NCI-H345 (cell line): ENCODE measurements at regions not wholly inside any gene's neighbourhood (a gene's known extent, or its start where the extent isn't known, plus 50 kb on each side); places are given as distances from the start of the nearest gene placed in this dataset.
"Not testable (repeated sequence)": the region's sequence is repeated elsewhere in the genome, so short reads cannot be mapped to it uniquely, and the experiment has no call there.

Source experiments
- DNase-seq: peaks from one replicate; lab custom pipeline; 2025; lab: John Stamatoyannopoulos, UW

DNA sequence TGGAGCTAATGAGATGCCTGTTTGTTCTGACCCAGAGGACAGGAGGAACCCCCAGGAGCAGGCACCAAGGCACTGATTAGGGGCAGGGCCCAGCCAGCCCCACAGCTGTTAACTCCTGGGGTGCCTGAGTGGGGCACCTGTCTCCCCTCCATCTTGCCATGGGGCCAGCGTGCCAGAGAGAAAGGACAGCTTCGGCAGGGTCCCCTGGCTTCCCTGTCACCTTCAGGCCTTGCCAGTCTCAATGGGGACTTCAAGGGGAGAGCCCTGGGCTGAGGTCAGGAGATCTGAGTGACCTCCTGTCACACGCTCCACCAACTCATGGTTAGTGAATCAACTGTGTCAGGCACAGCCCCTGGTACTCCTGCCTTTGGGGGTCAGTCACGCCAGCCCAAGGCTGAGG is 152.7 kb upstream of the MVB12B start:
- no peak for DNase-seq

DNA sequence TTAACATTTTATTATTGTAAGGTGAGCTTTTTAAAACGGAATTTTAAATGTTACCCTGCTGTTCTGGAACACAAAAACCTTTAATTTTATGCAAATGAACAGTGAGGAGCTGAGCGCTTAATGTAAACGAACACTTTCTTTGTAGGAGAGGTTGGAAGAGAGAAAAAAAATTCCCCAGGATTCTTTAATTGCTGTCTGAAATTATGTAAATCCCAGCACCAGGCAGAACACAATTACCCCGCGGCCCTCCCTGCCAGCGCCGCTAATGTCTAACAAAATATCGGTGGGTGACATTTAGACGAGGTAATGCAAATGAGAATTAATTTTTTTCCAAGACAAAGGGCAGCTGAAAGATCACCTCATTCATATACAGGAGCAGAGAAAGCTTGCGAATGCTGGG is 143.4 kb upstream of the MVB12B start:
- DNase-seq: no peak

DNA sequence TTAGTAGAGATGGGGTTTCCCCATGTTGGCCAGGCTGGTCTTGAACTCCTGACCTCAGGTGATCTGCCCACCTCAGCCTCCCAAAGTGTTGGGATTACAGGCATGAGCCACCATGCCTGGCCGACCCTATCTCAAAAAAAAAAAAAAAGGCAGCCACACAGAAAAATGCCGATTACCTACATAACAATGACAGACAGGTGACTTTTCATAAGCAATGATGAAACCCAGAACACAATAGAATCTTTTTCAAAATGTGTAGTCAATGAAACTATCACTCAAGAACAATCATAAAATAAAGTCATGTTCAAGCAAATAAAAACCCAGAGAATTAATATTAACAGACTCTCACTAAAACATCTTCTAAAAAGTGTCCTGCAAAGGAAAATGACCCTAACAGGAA is 135.6 kb upstream of the MVB12B start:
- DNase-seq: not testable (repeated sequence)

DNA sequence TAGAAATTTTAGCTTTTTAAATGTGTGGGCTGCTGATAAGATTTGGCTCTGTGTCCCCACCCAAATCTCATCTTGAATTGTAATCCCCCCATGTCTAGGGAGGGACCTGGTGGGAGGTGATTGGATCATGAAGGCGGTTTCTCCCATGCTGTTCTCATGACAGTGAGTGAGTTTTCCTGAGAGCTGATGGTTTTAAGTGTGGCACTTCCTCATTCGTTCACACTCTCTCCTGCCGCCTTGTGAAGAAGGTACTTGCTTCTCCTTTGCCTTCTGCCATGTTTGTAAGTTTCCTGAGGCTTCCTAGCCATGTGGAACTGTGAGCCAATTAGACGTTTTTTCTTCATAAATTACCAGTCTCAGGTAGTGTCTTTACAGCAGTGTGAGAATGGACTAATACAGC is 127.8 kb upstream of the MVB12B start:
- DNase-seq: no peak

DNA sequence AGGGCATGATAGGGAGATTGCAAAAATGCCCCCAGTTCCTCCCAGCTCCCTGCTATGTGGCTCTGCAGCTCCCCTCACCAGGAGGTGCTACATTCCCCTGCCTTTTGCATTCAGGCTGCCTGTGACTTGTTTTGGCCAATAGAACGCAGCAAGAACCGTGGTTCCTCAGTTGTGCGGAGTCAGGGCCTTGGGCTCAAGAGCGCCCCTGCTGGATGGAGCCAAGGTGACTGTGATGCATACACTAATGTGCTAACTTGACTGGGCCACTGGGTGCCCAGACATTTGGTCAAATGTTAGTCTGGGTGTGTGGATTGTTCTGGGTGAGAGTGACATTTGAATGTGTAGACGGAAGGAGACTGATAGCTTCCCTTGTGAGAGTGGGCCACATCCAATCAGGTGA is 123.3 kb upstream of the MVB12B start:
- no peak for DNase-seq

DNA sequence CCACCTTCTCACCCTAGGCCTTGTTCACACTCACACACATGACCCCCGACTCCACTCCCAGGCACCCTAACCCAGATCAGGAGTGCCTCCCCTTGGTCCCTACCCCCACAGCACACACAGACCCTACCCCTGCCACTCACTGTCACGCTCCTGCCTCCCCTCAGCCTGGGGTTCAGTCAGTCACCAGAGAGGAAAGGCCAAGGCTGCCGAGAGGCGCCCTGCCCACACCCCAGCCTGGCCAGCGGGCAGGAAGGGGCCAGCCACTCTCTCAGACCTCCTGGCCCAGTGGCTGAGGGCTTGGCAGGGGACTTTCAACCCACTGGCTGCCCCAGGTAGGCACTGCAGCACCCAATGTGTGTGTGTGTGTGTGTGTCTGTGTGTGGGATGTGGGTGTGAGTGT is 122.4 kb upstream of the MVB12B start:
- no peak for DNase-seq

DNA sequence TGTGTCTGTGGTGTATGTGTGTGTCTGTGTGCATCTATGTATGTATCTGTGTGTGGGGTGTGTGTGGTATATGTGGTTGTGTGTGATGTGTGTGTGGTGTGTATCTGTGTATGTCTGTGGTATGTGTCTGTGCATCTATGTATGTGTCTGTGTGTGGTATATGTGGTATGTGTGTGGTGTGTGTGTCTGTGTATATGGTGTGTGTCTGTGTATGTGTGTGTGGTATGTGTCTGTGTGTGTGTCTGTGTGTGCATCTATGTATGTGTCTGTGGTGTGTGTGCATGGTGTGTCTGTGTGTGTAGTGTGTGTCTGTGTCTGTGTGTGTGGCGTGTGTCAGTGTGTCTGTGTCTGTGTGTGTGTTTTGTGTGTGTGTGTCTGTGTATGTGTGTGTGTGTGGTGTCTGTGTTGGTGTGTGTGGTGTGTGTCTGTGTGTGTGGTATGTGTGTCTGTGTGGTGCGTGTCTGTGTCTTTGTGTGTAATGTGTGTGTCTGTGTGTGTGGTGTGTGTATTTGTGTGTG is 121.9 kb upstream of the MVB12B start:
- no peak for DNase-seq

DNA sequence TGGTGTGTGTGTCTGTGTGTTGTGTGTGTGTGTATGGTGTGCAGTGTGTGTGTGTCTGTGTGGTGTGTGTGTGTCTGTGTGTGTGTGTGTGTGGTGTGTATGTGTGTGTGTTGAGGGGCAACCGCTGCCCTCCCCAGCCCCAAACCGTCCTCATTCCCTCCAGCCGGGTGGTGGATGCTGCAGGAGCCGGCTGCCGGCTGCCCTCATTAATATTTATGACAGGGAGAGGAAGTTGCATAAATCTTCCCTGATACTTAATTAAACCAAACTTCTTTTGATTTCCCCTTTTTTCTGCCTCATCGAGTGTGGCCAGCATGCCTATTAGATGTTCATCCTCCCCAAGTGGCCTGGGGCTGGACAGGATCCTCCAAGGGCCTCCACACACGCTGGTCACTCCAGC is 121.4 kb upstream of the MVB12B start:
- DNase-seq: no peak

DNA sequence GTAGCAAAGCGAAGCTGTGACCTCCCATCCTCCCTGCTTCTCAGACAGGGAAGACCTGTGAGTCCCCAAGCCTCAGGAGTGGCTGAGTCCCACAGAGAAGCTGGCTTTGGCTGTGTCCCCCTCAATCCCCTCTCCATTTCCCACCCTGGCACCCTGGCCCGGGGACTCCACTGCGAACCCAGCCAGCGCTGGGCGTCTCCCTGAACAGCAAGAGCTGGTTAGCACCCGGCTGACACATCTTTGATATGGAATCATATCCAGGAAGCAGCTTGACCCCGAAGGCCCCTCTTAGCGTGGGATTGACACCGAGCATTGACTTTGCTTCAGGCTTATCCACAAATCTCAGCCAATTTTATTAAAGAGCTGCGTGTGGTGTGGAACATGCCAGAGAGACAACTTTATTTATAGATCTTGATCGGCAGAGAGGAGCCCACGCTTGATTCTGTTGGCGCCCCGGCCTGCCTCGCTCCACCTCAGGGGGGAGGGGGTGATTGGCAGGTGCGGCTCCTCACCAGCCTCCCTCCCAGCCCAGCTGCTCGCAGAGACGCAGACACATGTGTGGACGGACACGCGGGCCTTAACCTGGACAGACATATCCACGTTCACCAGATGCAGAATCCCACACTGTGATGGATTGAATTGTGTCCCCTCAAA is 120.7 kb upstream of the MVB12B start:
- DNase-seq: no peak

DNA sequence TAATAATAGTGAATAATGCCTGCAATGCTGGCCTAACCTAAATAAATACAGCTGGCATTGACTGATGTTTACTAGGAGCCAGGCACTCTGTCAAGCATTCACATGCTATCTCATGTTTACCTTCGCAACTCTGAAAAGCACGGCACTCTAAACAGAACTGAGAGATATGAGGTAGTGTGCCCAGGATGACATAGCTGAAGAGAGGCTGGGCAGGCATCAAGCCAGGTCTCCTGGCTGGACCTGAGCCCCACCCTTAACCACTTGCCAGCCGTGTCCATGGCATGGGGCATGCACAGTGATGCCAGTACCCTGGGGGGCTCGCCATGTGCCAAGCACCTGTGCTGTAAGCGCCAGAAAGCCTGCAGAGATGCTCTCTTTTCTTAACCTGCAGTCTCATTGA is 119.4 kb upstream of the MVB12B start:
- DNase-seq: peak; percentile 73

DNA sequence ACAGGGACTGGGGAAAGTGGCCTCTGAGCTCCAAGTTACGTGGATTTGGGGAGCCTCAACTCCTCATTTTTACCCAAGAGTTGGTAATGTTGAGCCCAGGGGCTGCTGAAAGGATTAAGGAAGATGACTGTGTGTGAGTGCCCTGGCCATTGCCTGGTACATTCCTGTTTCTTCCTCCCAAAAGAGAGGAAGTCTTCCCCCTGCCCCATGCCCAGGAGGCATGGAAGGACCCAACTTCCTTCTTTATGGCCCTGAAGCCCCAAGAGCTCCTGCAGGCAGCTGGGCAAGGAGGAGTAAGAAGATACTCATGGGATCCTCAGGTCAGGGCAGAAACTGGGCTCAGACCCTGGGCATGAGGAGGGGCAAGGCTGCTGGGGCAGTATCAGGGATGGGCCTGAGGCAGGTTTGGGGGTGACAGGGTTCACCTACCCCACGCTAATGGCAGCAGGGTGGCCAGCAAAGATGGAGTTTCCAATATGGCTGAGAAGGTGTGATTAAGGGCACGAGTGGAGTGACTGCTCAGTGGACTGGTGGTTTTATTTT is 118.3 kb upstream of the MVB12B start:
- DNase-seq: no peak

DNA sequence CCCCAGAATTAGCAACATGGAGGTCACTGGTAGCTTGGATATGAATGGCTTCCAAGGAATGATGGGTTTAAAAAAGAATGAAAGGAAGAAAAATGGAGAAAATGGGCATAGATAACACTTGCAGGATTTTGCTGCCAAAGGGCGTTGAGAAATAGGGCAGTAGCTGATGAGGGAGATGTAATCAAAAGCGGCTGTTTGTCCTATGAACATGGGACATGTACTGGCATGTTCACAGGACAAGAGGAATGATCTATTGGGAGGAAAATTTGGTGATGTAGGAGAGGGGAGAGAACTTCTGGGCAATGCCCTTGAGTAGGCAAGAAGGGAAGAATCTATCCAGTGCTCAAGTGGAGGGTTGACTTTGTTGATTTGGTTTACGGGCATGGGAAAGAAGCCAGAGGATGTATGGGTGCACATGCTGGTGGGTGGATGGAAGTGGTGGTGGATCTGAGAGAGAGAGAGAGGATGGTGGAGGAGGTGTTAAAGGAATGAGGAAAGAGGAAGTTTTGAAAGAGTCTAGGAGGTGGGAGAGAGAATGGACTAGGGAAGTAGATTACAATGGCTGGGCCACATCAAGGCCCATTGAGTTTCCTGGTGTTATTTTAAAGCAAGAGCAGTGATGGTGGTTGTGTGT is 115.1 kb upstream of the MVB12B start:
- DNase-seq: no peak

DNA sequence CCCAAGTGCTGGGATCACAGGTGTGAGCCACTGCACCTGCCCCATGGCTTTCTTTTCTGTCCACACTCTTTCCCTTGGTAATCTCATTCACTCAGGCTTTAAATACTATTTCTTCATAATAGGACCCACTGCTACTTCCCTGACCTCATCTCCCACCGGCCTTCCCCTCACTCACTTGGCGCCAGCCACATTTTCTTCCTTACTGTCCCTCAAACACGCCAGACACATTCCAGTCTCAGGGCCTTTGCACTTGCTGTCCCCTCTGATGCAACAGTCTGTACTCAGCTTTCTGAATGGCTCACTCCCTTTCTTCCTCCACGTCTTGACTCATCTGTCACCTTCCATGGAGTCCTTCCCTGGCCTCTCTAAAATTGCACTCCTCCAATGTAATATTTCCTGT is 111.1 kb upstream of the MVB12B start:
- no peak for DNase-seq

DNA sequence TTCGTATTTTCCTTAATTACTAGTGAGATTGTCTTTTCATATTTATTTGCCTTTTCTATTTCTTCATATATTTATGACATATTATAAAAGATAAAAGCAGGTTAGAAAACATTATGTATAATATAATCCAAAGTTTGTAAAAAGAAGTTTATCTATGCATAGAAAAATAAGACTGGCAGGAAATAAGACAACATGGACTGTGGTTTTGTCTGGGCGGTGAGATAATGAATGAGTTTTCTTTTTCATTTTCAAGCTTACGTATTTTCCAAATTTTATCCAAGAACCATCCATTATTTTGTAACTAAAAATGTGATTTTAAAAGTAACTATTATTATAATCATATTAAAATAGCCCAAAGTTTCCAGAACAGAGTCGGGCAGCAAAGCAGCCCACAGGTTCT is 109.8 kb upstream of the MVB12B start:
- no peak for DNase-seq

DNA sequence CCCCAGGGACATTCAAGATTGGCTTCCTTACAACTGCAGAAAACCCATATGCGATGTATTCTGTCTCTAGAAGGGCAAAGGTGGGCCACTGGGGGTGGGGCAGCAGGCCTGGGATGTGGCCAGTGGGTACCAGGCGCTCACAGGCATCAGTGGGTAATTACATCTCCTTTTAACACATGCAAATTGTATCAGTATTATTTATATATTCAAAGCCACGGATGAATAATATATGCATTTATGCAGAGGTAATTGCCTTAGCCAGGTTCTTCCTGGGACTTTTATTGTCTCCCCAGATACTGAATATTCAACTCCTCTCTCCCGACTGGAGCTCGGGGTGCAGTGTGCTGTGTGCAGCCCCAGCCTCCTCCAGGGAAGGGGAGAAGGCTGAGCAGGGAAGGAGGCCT is 109.4 kb upstream of the MVB12B start:
- DNase-seq: no peak

DNA sequence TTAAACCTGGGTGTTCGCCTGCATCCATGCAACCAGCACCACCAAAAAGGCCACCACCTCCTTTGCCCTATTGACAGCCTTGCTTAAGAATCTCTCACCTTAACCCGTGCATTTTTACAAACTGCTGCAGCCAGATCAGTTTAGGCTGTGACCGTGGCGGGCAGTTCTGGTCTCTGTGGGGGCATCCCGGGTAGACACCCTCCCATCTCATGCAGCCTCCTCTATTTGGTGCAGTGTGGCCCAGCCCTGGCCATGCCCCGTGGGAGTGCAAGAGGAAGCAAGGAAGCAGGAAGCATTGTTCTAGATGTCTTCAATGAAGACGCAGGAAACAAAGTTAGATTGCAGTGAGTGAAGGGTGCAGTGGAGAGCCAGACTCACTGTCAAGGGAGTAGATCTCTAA is 108.8 kb upstream of the MVB12B start:
- no peak for DNase-seq

DNA sequence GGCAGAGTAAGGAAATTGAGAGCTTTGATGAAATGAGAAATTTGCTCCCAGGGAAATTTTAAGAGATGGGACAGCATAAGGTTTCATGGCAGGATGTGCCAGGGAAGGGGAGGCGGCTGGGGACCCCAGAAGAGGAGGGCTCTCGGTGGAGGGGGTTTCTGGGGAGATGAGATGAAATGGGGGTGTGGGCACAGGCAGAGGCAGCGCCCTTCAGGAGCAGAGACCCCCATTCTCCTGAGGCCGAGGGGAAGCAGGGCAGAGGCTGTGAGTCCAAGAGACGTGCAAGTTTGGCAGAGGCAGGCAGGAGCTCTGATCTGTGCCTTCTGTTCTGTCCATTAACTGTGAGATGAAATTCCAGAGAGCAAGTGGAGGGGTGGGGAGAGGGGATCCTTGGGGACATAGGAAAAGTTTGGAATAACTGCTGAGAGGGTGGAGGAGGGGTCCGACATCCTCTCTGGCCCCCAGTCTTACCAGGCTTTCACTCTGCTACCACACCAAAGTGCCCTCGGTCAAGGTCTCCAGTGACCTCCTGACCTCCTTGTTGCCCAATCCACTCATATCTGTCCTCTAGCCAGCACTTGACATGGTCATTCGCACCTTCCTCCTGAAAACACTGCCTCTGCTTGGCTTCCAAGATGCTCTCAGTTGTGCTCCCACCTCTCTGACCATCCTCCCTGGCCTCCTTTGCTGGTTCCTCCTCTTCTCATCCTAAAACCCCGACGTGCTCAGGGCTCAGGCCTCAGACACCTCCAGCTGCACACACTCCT is 108.1 kb upstream of the MVB12B start:
- DNase-seq: no peak

DNA sequence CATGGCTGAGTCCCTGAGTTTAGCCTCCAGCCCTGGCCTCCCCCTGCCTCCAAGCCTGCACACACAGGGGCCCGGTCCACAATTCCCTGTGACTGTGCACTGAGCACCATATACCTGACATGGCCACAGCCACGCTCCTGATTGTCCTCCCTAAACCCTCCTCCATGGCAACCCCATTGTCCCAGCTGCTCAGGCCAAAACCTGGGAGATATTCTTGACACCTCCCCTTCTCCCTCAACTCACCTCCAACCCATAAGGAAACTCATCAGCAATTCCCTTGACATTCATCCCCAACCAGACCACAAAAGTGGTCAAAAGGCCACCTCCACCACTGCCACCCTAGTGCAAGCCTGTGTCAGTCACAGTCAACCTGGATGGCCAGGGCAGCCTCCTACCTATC is 107.5 kb upstream of the MVB12B start:
- DNase-seq: no peak

DNA sequence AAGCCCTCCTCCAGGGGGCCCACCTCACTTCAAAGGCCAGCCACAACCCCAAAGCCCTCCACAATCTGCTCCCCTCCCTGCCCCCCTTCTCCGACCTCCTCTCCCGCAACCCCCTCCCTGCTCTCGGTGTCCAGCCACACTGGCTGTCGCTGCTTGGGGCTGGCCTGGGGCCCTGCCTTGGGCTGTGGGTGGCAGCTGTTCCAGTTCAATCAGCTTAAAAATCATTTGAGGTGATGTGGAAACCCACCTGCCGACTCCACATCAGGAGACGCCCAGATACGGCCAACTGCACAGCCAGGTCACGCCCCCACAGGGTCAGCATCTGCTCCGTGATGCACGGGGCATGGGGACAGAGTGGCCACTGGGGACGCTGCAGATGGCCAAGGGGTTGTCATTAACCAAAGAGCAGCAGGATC is 107.0 kb upstream of the MVB12B start:
- no peak for DNase-seq

DNA sequence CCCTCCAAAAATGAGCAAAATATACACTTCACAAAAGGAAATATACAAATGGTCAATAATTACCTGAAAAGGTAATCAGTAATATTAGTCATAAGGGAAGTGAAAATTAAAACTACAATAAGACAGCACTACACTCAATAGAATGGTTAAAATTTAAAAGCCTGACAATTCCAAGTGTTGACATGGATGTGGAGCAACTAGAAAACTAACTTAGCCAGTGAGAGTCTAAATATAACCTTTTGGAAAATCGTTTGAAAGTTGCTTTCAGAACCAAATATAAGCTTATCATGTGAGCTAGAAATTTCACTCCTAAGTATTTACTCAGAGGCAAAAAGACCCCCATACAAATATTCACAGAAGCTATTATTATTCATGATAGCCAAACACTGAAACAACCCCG is 105.1 kb upstream of the MVB12B start:
- no peak for DNase-seq

DNA sequence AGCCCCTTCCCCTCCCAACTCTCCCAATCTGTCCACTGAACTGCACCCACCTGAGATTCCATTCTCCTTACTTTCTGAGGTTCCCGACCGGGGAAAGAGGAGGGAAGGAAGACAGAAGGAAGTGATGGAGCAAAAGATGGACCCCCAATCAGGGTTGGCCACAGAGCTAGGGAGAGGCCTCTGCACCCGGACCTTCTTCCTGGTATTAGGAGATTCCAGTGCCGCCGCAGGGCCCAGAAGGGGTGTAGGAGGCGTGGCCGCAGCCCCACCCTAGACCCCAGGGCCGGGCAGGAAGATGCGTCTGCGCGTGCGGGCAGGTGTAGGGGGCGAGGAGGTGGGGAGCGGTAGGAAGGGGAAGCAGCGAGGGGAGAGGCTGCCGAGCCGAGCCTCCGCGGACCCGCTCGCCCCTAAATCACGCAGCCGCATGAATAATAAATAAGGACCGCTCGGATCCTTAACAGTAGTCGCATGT is 104.2 kb upstream of the MVB12B start:
- DNase-seq: no peak

DNA sequence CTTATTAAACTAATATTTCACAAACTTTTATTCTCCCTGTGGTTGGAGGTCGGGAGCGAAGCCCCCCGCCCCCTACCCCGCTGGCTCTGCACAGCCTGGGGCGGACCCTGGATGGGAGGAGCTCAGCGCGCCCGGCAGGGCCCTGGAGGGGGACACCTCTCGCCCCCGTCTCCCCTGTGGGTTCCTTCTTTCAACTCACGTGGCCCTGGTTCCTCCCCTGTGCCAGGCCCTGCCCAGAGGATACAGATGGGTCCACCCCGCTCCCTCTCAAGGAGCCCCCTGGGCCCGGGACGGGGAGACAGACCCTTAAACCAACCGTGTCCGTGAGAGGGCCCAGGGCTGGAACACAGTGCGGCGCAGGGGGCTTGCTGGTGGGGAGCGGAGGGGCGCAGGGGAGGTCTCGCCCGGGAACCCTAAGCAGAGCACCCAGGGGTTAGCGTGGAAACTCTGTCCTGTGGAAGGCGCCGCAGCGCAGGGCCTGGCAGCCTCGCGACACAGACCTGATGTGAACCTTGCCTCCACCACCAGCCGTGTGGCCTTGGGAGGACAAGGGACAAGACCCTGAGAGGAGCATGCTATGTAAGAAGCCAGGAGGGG is 103.7 kb upstream of the MVB12B start:
- no peak for DNase-seq
